Colonic mucosa (tissue), 4 donors: ENCODE measurements at regions not wholly inside any gene's neighbourhood (a gene's known extent, or its start where the extent isn't known, plus 50 kb on each side); places are given as distances from the start of the nearest gene placed in this dataset.

Source experiments
- DNase-seq: peaks from one replicate; pipeline ENCODE4 v3.0.0-alpha.2; 2020
- H3K27ac ChIP-seq: fragments of 200-600 bp; one replicate; pipeline ENCODE4 v1.8.0; 2021
- H3K27me3 ChIP-seq: fragments of 200-600 bp; one replicate; pipeline ENCODE4 v1.8.0; 2021
- H3K36me3 ChIP-seq: fragments of 200-600 bp; one replicate; pipeline ENCODE4 v1.8.0; 2021
- H3K4me1 ChIP-seq: fragments of 200-600 bp; one replicate; pipeline ENCODE4 v1.8.0; 2021; ENCODE audit warnings: mild to moderate bottlenecking
- H3K4me3 ChIP-seq: fragments of 200-600 bp; one replicate; pipeline ENCODE4 v1.8.0; 2021
- H3K9ac ChIP-seq, 2 donors: one replicate each; pipeline ENCODE4 v1.7.0; 2013; ENCODE audit warnings: control low read depth in 2 of 2, low read depth in 2 of 2, low read length in 2 of 2
- H3K9me3 ChIP-seq: fragments of 200-600 bp; one replicate; pipeline ENCODE4 v1.8.0; 2021
- intact Hi-C: fragments of 100-400 bp; cut with DNase I; formaldehyde crosslinking; loops from one replicate; pipeline ENCODE4 v1.14.1; 2022
- TF ChIP-seq, protein P1 (sequence below): fragments of 200-600 bp; IDR thresholded peaks from one replicate; pipeline ENCODE4 v1.8.0; 2022; ENCODE audit warnings: antibody characterized with exemption, mild to moderate bottlenecking
- donor health status: healthy.
- donor health status: DM: no; HTN: no; CAD: no.
- donor health status: DM: no; HTN: no; CAD: no.

DNA sequence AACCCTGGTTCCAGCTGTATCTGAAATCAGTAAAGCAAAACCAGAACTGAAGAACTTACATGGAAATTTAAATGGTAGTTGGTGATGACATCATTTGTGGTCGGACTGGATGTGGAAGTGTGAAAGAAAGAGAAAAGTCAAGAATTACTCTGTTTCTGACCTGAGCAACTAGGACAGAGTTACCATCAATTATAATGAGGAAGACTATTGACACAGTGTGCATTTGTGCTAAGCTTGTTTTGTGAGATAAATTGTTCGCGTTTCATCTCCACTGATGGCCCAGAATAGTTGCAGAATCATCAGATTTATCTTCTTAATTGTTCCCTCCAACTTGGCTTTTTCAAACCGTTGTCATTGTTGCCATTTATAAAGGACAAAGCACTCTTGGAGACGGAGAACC lies 410.6 kb upstream of the DEPDC1 start:
- DNase-seq: no peak
- TF ChIP-seq, protein P1, sequence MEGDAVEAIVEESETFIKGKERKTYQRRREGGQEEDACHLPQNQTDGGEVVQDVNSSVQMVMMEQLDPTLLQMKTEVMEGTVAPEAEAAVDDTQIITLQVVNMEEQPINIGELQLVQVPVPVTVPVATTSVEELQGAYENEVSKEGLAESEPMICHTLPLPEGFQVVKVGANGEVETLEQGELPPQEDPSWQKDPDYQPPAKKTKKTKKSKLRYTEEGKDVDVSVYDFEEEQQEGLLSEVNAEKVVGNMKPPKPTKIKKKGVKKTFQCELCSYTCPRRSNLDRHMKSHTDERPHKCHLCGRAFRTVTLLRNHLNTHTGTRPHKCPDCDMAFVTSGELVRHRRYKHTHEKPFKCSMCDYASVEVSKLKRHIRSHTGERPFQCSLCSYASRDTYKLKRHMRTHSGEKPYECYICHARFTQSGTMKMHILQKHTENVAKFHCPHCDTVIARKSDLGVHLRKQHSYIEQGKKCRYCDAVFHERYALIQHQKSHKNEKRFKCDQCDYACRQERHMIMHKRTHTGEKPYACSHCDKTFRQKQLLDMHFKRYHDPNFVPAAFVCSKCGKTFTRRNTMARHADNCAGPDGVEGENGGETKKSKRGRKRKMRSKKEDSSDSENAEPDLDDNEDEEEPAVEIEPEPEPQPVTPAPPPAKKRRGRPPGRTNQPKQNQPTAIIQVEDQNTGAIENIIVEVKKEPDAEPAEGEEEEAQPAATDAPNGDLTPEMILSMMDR: no peak
- H3K27ac ChIP-seq: no peak overlapping the region
- intact Hi-C loops: no loop called here
- H3K4me1 ChIP-seq: no peaks in the 10 kb centered on the region
- no peaks in the 10 kb centered on the region for H3K36me3 ChIP-seq
- H3K9me3 ChIP-seq: no peaks in the 10 kb centered on the region
- no peaks in the 10 kb centered on the region for H3K27me3 ChIP-seq
- no peak overlapping the region for H3K9ac ChIP-seq
- no peak overlapping the region for H3K4me3 ChIP-seq

GRCh38 chr1:68908316-68908715 lies 411.4 kb upstream of the DEPDC1 start:
- H3K9ac ChIP-seq: no peak overlapping the region
- no peak for DNase-seq
- TF ChIP-seq, protein P1: no peak
- H3K36me3 ChIP-seq: no peaks in the 10 kb centered on the region
- intact Hi-C loops: no loop called here
- H3K4me3 ChIP-seq: no peak overlapping the region
- H3K4me1 ChIP-seq: no peaks in the 10 kb centered on the region
- no peaks in the 10 kb centered on the region for H3K9me3 ChIP-seq
- no peak overlapping the region for H3K27ac ChIP-seq
- no peaks in the 10 kb centered on the region for H3K27me3 ChIP-seq

- no peaks in the 10 kb centered on the region for H3K36me3 ChIP-seq
- TF ChIP-seq, protein P1: no peak
- intact Hi-C loops: no loop called here
- no peaks in the 10 kb centered on the region for H3K4me1 ChIP-seq
- no peak overlapping the region for H3K4me3 ChIP-seq
- H3K27ac ChIP-seq: no peak overlapping the region
- DNase-seq: no peak
- H3K9me3 ChIP-seq: no peaks in the 10 kb centered on the region
- no peak overlapping the region for H3K9ac ChIP-seq
- no peaks in the 10 kb centered on the region for H3K27me3 ChIP-seq
Measured at GRCh38 chr1:68916221-68916902, 419.5 kb upstream of the DEPDC1 start.

DNA sequence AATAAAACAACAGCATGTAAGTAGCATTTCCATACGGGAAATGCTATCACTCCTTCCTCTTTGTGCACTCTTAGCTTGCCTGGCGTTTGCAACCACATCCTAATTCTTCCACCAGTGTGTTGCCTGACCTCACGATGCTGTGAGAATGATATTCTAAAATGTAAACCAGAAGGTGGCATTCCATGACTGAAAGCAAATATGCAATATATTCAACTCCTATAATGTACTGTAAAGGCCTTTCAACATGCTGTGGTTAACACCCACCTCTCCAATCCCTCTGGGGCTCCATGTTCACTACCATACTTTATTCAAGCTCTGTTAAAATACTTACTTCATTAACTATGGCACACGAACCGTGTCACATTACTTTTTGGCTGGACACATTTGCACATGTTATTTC lies 420.6 kb upstream of the DEPDC1 start:
- H3K4me1 ChIP-seq: no peaks in the 10 kb centered on the region
- DNase-seq: no peak
- H3K9me3 ChIP-seq: no peaks in the 10 kb centered on the region
- no peak overlapping the region for H3K4me3 ChIP-seq
- no peak overlapping the region for H3K27ac ChIP-seq
- no peaks in the 10 kb centered on the region for H3K27me3 ChIP-seq
- TF ChIP-seq, protein P1: no peak
- H3K9ac ChIP-seq: no peak overlapping the region
- no peaks in the 10 kb centered on the region for H3K36me3 ChIP-seq
- intact Hi-C loops: no loop called here

DNA sequence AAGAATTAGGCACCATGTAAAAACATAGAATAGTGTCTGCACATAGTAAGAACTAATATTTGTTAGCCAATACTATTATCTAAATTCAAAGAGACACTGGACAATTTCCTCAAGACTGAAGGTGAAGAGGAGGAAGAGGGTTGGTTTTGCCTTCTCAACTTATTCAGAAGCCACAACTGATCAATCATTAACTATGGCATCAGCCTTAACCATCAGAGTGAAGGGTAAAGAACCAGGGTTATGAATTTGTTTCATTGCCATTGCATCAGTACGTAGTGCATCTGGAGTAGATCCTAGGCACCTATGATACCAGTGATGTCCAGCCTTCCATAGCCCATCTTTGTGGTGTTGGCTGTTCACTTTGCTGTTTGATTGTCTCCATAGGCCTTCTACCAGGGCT lies 421.7 kb upstream of the DEPDC1 start:
- Histone ChIP-seq H3K4me3 (no peak overlapping the region), H3K9ac (no peak overlapping the region), H3K36me3 (no peaks in the 10 kb centered on the region), H3K27me3 (no peaks in the 10 kb centered on the region), H3K27ac (no peak overlapping the region), H3K4me1 (no peaks in the 10 kb centered on the region), H3K9me3 (no peaks in the 10 kb centered on the region)
- TF ChIP-seq, protein P1: no peak
- no peak for DNase-seq
- intact Hi-C loops: no loop called here
